AG10803 (cell line): ENCODE measurements at regions not wholly inside any gene's neighbourhood (a gene's known extent, or its start where the extent isn't known, plus 50 kb on each side); places are given as distances from the start of the nearest gene placed in this dataset.

Experiments used
- DNase-seq: peaks from one replicate; pipeline ENCODE4 v3.0.0; 2010; ENCODE audit warnings: low read depth
- H3K4me3 ChIP-seq: 2 replicates; pipeline ENCODE4 v1.5.1; 2011; ENCODE audit warnings: mild to moderate bottlenecking, low read length, control low read depth
- TF ChIP-seq, protein P1 (sequence below): conservative IDR thresholded peaks from 2 replicates; pipeline ENCODE4 v1.5.1; 2011; ENCODE audit warnings: mild to moderate bottlenecking, low read length, control low read depth, inconsistent platforms

DNA sequence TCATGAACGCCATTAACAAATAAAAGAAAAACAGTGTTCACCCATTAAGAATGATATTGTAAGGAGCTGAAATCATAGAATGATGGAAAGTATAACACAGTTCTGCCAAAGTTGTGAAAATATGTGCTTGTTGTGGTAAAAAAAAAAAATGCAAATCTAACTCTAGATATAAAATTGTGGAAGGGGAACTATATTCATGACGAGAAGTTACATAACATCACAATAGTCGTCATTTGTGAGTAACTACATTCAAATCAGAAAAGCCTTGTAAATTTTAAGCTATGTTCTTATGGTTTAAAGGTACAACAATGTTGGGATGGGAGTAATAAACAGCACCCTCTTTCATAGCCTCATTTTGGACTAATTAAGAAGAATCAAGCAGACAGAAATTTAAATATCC is 57.6 kb upstream of the PRDM8 start:
- no peak for DNase-seq
- no peak overlapping the region for H3K4me3 ChIP-seq
- TF ChIP-seq, protein P1, sequence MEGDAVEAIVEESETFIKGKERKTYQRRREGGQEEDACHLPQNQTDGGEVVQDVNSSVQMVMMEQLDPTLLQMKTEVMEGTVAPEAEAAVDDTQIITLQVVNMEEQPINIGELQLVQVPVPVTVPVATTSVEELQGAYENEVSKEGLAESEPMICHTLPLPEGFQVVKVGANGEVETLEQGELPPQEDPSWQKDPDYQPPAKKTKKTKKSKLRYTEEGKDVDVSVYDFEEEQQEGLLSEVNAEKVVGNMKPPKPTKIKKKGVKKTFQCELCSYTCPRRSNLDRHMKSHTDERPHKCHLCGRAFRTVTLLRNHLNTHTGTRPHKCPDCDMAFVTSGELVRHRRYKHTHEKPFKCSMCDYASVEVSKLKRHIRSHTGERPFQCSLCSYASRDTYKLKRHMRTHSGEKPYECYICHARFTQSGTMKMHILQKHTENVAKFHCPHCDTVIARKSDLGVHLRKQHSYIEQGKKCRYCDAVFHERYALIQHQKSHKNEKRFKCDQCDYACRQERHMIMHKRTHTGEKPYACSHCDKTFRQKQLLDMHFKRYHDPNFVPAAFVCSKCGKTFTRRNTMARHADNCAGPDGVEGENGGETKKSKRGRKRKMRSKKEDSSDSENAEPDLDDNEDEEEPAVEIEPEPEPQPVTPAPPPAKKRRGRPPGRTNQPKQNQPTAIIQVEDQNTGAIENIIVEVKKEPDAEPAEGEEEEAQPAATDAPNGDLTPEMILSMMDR = no peak

DNA sequence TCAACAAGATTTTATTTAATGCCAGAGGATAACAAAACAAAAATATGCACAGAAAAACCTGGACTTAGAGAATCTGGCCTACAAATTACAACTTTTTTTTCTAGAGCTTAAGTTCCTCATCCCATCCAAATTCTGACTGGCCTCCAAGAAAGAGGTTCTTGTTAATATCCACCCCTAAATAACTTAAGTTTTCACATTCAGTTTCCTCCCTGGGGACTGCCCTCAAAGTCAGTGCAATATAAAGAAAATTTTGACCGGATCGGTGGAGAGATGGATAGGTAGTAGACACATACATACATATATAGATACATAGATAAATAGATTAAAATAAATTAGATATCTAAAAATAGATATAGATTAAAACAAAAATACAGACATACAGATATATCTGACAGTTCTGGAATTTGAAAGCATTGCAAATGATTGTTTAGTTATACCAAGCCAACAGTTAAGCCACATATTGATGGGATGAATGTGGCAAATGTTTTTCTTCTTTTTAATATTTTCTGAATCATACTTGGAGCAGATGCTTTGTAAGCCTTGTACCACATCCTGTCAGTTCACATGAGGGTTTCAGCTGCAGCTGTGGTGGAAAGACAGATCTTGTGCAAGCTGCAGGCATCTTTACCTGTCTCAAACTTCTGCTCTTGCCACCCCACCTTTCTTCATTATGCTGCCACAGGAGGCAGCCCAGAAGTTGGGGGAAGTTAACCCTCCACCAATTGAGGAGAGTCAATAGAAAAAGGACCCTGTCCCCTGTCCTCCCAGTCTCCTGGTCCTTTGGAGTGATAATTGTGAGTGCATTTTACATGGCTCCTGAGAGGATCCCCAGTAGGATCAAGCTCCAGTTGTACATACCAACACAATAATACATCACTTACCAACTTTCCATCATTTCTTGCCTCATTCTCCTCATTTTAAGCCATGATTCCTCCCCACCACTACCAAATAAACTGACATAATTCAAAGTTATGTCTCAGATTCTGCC is 58.5 kb upstream of the PRDM8 start:
- TF ChIP-seq, protein P1 = no peak
- H3K4me3 ChIP-seq = no peak overlapping the region
- peak; percentile 79 for DNase-seq

DNA sequence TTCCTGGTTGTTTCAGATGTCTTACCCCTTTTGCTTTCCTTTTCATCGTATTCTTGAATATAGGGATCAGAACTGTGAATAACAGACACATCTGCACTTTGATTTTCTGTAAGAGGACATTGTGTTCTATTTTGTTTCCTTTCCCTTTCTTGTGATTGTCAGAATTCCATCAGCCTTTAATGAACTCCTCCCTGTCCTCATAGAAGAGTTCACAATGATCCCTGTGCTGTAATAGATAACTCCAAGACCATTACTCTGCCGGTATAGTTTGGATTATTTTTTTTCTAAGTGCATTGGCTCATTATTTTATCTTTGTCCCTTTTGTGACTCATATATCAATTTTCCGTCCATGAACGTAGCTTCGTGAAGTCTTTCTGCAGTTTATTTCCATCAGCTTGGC is 59.7 kb upstream of the PRDM8 start:
- TF ChIP-seq, protein P1 = no peak
- H3K4me3 ChIP-seq = no peak overlapping the region
- no peak for DNase-seq

DNA sequence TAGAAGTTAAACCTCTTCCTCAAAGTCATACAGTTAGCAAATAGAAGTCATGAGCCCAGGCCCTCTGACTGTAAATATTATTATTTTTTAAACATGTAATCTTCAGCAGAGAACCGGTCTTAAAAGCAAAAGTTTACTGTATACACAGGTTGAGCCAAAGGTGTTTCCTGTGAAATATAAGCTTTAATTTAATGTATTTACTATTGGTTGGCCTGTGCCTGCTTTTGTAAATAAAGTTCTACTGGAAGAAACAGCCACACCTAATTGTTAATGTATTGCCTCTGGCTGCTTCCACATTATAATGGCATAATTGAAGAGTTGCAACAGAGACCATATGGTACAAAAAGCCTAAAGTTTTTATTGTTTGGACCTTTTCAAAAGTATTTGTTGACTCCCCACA is 61.0 kb upstream of the PRDM8 start:
- TF ChIP-seq, protein P1 = no peak
- no peak overlapping the region for H3K4me3 ChIP-seq
- DNase-seq = no peak

DNA sequence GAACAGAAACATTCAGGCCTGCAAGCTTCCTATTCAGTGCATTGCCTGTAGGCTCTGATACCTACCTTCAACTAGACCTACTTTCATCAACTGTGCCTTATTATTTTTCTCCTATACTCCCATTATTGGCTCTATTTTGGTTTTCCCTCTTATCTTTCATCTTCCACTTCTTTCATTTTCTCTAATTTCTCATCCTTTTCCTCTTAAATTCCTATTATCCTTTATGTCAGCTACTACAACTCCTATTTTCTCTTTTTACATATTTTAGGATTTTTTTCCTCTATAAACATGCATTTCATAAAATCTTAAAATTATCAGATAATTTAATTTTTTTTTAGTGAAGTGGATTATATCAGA is 61.6 kb upstream of the PRDM8 start:
- no peak for DNase-seq
- no peak overlapping the region for H3K4me3 ChIP-seq
- TF ChIP-seq, protein P1 = no peak

DNA sequence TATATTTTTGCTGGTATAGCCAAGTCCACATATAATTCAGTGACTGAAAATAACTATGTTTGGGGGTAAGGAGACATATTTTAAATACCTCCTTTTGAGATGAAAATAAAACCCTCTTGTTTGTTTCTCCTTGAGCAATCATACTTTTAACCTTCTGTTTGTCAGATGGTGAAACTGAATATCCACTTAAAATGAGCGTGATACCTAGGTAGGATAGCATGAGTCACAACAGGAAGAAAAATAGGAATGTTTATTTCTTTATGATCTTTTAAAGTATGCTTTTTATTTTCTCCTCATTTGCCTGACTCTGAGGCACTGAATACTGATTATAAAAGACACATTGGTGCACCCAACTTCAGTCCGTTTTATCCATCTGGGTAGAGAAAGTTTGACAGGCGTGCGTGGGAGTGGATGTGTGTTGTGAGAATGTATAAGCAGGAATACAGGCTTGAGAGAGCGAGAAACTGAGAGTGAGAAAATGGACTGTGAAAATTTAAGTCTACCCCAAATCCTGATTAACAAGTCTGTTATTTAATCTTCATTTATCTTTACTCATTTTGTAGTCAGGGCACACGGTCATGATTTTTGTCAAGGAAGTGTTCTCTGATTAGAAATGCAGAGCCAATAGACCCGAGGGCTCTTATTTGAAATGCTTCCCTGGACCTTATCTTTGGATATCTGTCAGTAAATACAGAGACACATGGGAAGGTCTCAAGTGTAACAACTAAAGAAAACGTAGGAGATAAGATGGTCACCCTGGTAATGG is 62.1 kb upstream of the ANTXR2 start:
- H3K4me3 ChIP-seq = no peak overlapping the region
- no peak for DNase-seq
- TF ChIP-seq, protein P1 = no peak
